Testis (tissue), 2 donors: ENCODE measurements at regions not wholly inside any gene's neighbourhood (a gene's known extent, or its start where the extent isn't known, plus 50 kb on each side); places are given as distances from the start of the nearest gene placed in this dataset.
"Not testable (repeated sequence)": the region's sequence is repeated elsewhere in the genome, so short reads cannot be mapped to it uniquely, and the experiment has no call there.

ENCODE experiments used
- DNase-seq: peaks from one replicate; pipeline ENCODE4 v3.0.0-alpha.2; 2019
- H3K27ac ChIP-seq, 2 donors: fragments of 200-600 bp; sonication (generic); one replicate each; pipeline ENCODE4 v1.5.1; 2019
- H3K27me3 ChIP-seq: fragments of 200-600 bp; sonication (generic); one replicate; pipeline ENCODE4 v1.5.1; 2019
- H3K36me3 ChIP-seq: fragments of 200-600 bp; sonication (generic); one replicate; pipeline ENCODE4 v1.5.1; 2017; ENCODE audit warnings: low read depth; ENCODE audit errors: missing control alignments
- H3K4me1 ChIP-seq: fragments of 200-600 bp; sonication (generic); one replicate; pipeline ENCODE4 v1.5.1; 2019
- H3K4me3 ChIP-seq, 2 donors: fragments of 200-600 bp; sonication (generic); one replicate each; pipeline ENCODE4 v1.5.1; 2017 to 2019
- H3K9me3 ChIP-seq: fragments of 200-600 bp; sonication (generic); one replicate; pipeline ENCODE4 v1.5.1; 2017
- POLR2A ChIP-seq: fragments of 450-650 bp; IDR thresholded peaks from one replicate; pipeline ENCODE4 v1.6.1; 2017; ENCODE audit warnings: antibody characterized with exemption, mild to moderate bottlenecking, moderate library complexity
- WGBS, 2 donors: methylation state at CpG; one replicate each; pipeline ENCODE4 v1.1.5; 2018; 5-methylcytosine and 5-hydroxymethylcytosine counted together
- intact Hi-C: fragments of 100-400 bp; cut with DNase I; formaldehyde crosslinking; loops from one replicate; pipeline ENCODE4 v1.15.1; 2023; ENCODE audit warnings: low total_unique reads
- TF ChIP-seq, protein P1 (sequence below), 3 experiments: fragments of 450-650 bp in 2 of 3; fragments of 200-600 bp in 1 of 3; sonication (generic) in 1 of 3; IDR thresholded peaks; one replicate each; pipeline ENCODE4 v1.5.1; 2016 to 2019; ENCODE audit warnings: antibody characterized with exemption in 3 of 3, mild to moderate bottlenecking in 2 of 3, moderate library complexity in 1 of 3

DNA sequence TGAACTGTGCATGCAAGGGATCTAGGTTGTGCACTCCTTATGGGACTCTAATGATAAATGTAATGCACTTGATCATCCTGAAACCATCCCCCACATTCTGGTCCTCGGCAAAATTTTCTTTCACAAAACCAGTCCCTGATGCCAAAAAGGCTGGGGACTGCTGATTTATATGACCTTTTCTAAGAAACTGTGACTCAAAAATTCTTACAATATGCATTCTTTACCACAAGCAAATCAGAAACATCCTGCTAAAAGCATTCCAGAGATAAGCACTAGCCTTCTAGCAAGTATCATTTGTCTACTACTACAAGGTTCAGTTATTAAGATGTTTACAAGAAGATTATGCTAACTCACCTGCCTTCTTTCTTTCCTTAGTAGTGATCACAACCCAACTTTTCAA lies 166.5 kb upstream of the PCDH7 start:
- intact Hi-C loops = no loop called here
- no peak for DNase-seq
- Histone ChIP-seq H3K27me3 (no peaks in the 10 kb centered on the region), H3K9me3 (no peaks in the 10 kb centered on the region), H3K36me3 (no peaks in the 10 kb centered on the region), H3K4me3 (no peak overlapping the region), H3K4me1 (no peaks in the 10 kb centered on the region), H3K27ac (no peak overlapping the region)
- TF ChIP-seq POLR2A = no peak
- TF ChIP-seq, protein P1, sequence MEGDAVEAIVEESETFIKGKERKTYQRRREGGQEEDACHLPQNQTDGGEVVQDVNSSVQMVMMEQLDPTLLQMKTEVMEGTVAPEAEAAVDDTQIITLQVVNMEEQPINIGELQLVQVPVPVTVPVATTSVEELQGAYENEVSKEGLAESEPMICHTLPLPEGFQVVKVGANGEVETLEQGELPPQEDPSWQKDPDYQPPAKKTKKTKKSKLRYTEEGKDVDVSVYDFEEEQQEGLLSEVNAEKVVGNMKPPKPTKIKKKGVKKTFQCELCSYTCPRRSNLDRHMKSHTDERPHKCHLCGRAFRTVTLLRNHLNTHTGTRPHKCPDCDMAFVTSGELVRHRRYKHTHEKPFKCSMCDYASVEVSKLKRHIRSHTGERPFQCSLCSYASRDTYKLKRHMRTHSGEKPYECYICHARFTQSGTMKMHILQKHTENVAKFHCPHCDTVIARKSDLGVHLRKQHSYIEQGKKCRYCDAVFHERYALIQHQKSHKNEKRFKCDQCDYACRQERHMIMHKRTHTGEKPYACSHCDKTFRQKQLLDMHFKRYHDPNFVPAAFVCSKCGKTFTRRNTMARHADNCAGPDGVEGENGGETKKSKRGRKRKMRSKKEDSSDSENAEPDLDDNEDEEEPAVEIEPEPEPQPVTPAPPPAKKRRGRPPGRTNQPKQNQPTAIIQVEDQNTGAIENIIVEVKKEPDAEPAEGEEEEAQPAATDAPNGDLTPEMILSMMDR (IDR thresholded peaks at IDR 0.05) = no peak
- 33 to 37% methylated on average over 1 of the region's 1 CpG for WGBS, 2 donors

DNA sequence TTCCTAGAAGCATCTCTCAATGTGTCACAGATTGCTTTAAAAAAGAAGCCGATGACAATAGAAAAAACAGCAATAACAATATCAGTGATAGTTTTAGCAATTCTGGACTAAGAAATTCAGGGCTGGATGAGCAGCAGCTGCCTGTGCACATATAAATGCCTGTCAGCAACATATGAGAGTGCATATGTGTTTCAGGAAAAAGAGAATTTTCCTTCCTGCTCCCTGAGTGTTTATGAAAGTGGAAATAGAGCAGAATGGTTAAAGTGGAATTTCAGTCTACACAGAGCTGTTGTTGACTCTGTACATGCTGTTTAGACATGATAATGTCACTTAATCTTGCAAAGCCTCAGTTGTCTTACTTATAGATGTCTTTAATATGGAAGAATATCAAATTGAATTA lies 164.4 kb upstream of the PCDH7 start:
- Histone ChIP-seq H3K36me3 (no peaks in the 10 kb centered on the region), H3K27ac (no peak overlapping the region), H3K4me3 (no peak overlapping the region), H3K27me3 (no peaks in the 10 kb centered on the region), H3K9me3 (no peaks in the 10 kb centered on the region), H3K4me1 (no peaks in the 10 kb centered on the region)
- intact Hi-C loops = no loop called here
- no peak for TF ChIP-seq POLR2A
- TF ChIP-seq, protein P1 (IDR thresholded peaks at IDR 0.05) = no peak
- no peak for DNase-seq
- 92% methylated on average over 1 of the region's 1 CpG for WGBS, 2 donors

DNA sequence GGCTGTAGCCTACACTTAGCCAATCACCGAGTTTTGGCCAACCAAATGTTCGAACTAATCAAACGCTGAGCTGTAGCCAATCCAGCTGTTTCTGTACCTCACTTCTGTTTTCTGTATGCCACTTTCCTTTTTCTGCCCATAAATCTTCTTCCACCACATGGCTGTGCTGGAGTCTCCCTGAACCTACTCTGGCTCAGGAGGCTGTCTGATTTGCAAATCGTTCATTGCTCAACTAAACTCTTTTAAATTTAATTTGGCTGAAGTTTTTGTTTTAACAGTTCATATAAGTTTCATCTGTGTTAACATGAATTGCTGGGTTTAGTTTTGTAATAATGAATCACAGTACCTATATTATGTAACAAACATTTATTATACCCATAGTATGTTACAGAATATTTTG lies 160.7 kb upstream of the PCDH7 start:
- intact Hi-C loops = no loop called here
- TF ChIP-seq, protein P1 (IDR thresholded peaks at IDR 0.05) = no peak
- TF ChIP-seq POLR2A = no peak

DNA sequence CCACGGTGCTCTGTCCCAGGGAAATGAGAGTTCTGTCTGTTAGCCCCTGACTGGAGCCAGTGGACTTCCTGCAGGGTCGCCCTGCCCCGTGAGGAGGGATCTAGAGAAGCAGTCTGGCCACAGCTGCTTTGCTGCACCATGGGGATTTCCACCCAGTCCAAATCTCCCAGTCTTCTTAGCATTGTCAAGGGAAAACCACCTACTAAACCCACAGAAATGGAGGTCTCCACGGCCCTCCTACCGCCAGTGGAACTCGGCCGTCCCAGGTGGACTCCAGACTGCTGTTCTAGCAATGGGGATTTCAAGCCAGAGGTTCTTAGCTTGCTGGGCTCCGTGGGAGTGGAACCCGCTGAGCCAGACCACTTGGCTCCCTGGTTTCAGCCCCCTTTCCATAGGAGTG lies 133.3 kb upstream of the PCDH7 start:
- Histone ChIP-seq H3K27me3 (no peaks in the 10 kb centered on the region), H3K27ac (no peak overlapping the region), H3K4me1 (no peaks in the 10 kb centered on the region), H3K36me3 (no peaks in the 10 kb centered on the region), H3K9me3 (no peaks in the 10 kb centered on the region), H3K4me3 (no peak overlapping the region)
- 47 to 69% methylated on average over 3 to 9 of the region's 9 CpGs for WGBS, 2 donors
- TF ChIP-seq, protein P1 (IDR thresholded peaks at IDR 0.05) = no peak
- TF ChIP-seq POLR2A = no peak
- intact Hi-C loops = no loop called here
- no peak for DNase-seq

More for the DNA sequence above, 160.7 kb upstream of the PCDH7 start:
- Histone ChIP-seq H3K36me3 (no peaks in the 10 kb centered on the region), H3K27me3 (no peaks in the 10 kb centered on the region), H3K4me1 (no peaks in the 10 kb centered on the region), H3K4me3 (no peak overlapping the region), H3K9me3 (no peaks in the 10 kb centered on the region), H3K27ac (no peak overlapping the region)
- 61 to 77% methylated on average over 4 of the region's 4 CpGs for WGBS, 2 donors
- DNase-seq = no peak

DNA sequence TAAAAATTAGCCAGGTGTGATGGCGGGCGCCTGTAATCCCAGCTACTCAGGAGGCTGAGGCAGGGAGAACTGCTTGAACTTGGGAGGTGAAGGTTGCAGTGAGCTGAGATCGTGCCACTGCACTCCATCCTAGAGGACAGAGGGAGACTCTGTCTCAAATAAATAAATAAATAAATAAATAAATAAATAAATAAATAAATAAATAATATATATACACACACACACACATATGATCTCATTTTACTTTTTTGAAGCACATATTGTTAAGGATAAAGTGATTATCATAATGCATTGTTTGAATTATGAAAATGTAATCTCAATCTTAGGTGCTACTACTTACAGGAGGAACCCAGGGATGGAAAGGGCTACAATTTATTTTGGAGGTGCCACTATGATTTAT lies 130.5 kb upstream of the PCDH7 start:
- H3K36me3 ChIP-seq, H3K4me3 ChIP-seq, H3K4me1 ChIP-seq, H3K27me3 ChIP-seq, H3K9me3 ChIP-seq, H3K27ac ChIP-seq, DNase-seq, intact Hi-C loops: not testable (repeated sequence)
- 92 to 96% methylated on average over 3 of the region's 3 CpGs for WGBS, 2 donors
